B cell (primary cell): ENCODE measurements at regions not wholly inside any gene's neighbourhood (a gene's known extent, or its start where the extent isn't known, plus 50 kb on each side); places are given as distances from the start of the nearest gene placed in this dataset.

Source experiments
- EZH2 ChIP-seq: IDR thresholded peaks from 2 replicates; pipeline ENCODE4 v1.6.1; 2012; ENCODE audit warnings: borderline replicate concordance, low read depth, mild to moderate bottlenecking, moderate library complexity, low read length; ENCODE audit not compliant: insufficient read depth, poor library complexity, severe bottlenecking
- TF ChIP-seq, protein P1 (sequence below): fragments of 200-600 bp; IDR thresholded peaks from one replicate; pipeline ENCODE4 v1.8.0; 2022; ENCODE audit warnings: antibody characterized with exemption, mild to moderate bottlenecking

DNA sequence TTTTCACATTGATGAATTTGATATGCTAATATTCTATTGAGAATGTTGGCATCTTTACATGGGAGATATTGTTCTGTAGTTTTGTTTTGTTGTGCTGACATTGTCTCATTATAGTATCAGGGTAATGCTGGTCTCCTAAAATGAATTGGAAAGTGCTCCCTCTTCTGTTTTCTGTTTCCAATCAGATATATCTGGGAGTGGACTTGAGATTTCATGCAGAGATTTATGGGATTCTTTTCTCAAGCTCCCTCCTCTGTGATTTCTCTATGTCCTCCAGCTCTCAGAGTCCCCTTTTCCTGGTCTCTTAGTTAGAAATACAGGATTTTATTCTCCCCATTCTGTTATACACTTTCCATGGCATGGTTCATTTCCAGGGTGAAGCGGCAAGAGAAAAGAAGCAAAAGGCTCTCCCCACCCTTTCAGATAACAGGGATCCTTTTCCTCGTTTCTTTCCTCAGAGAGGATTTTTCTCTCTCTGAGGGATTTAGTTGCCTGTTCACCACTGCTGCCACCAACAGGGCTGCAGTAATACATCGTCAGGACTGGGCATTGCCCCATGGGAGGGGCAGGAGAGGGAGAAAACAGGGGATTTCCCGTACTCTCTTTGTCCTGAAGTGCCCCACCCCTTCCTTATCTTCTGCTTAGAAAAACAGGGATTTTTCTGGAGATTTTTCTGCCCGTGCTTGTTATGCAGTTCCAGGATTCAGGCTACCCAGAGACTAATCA, 59.3 kb upstream of the STMND1 start:
- TF ChIP-seq, protein P1, sequence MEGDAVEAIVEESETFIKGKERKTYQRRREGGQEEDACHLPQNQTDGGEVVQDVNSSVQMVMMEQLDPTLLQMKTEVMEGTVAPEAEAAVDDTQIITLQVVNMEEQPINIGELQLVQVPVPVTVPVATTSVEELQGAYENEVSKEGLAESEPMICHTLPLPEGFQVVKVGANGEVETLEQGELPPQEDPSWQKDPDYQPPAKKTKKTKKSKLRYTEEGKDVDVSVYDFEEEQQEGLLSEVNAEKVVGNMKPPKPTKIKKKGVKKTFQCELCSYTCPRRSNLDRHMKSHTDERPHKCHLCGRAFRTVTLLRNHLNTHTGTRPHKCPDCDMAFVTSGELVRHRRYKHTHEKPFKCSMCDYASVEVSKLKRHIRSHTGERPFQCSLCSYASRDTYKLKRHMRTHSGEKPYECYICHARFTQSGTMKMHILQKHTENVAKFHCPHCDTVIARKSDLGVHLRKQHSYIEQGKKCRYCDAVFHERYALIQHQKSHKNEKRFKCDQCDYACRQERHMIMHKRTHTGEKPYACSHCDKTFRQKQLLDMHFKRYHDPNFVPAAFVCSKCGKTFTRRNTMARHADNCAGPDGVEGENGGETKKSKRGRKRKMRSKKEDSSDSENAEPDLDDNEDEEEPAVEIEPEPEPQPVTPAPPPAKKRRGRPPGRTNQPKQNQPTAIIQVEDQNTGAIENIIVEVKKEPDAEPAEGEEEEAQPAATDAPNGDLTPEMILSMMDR = no peak
- TF ChIP-seq EZH2 = no peak
